ENCODE measurements at regions not wholly inside any gene's neighbourhood (a gene's known extent, or its start where the extent isn't known, plus 50 kb on each side); places are given as distances from the start of the nearest gene placed in this dataset.

- DNase-seq (ENCODE audit: low read depth in 2 of 2), result no peak
Observed at GRCh38 chr3:14307656-14308302, 94.6 kb upstream of the SLC6A6 start.

GRCh38 chr3:14311729-14312128 is 90.7 kb upstream of the SLC6A6 start:
- DNase-seq (ENCODE audit: low read depth in 2 of 2), result no peak

GRCh38 chr3:14312375-14312774 is 90.0 kb upstream of the SLC6A6 start:
- DNase-seq (ENCODE audit: low read depth in 2 of 2), result no peak

- DNase-seq (ENCODE audit: low read depth in 2 of 2), result no peak
Observed at GRCh38 chr3:14317057-14317553, 85.3 kb upstream of the SLC6A6 start.

GRCh38 chr3:14318646-14319045 is 83.8 kb upstream of the SLC6A6 start:
- no peak for DNase-seq (ENCODE audit: low read depth in 2 of 2)

GRCh38 chr3:14319654-14320182 is 82.7 kb upstream of the SLC6A6 start:
- DNase-seq (ENCODE audit: low read depth in 2 of 2), result no peak

GRCh38 chr3:14320219-14320618 is 82.2 kb upstream of the SLC6A6 start:
- no peak for DNase-seq (ENCODE audit: low read depth in 2 of 2)

- DNase-seq (ENCODE audit: low read depth in 2 of 2), result no peak
Observed at GRCh38 chr3:14322001-14322400, 80.4 kb upstream of the SLC6A6 start.

- DNase-seq (ENCODE audit: low read depth in 2 of 2), result no peak
Observed at GRCh38 chr3:14322667-14323295, 79.6 kb upstream of the SLC6A6 start.

- DNase-seq (ENCODE audit: low read depth in 2 of 2), result no peak
Observed at GRCh38 chr3:14323401-14324223, 78.8 kb upstream of the SLC6A6 start.

- no peak for DNase-seq (ENCODE audit: low read depth in 2 of 2)
Observed at GRCh38 chr3:14324224-14324944, 78.0 kb upstream of the SLC6A6 start.

GRCh38 chr3:14328422-14328821 is 74.0 kb upstream of the SLC6A6 start:
- no peak for DNase-seq (ENCODE audit: low read depth in 2 of 2)

- no peak for DNase-seq (ENCODE audit: low read depth in 2 of 2)
Observed at GRCh38 chr3:14329116-14329830, 73.1 kb upstream of the SLC6A6 start.

- DNase-seq (ENCODE audit: low read depth in 2 of 2), result no peak
Observed at GRCh38 chr3:14329842-14330241, 72.6 kb upstream of the SLC6A6 start.

- DNase-seq (ENCODE audit: low read depth in 2 of 2), result no peak
Observed at GRCh38 chr3:14330508-14330907, 71.9 kb upstream of the SLC6A6 start.

GRCh38 chr3:14331251-14331650 is 71.2 kb upstream of the SLC6A6 start:
- DNase-seq (ENCODE audit: low read depth in 2 of 2), result no peak

GRCh38 chr3:14332392-14332791 is 70.0 kb upstream of the SLC6A6 start:
- no peak for DNase-seq (ENCODE audit: low read depth in 2 of 2)

GRCh38 chr3:14333215-14333614 is 69.2 kb upstream of the SLC6A6 start:
- no peak for DNase-seq (ENCODE audit: low read depth in 2 of 2)

- DNase-seq (ENCODE audit: low read depth in 2 of 2), result no peak
Observed at GRCh38 chr3:14333621-14334020, 68.8 kb upstream of the SLC6A6 start.

GRCh38 chr3:14334136-14334535 is 68.3 kb upstream of the SLC6A6 start:
- DNase-seq (ENCODE audit: low read depth in 2 of 2), result no peak

GRCh38 chr3:14334936-14335335 is 67.5 kb upstream of the SLC6A6 start:
- no peak for DNase-seq (ENCODE audit: low read depth in 2 of 2)

Measured in stimulated activated CD8-positive, alpha-beta memory T cell treated with anti-CD3 and anti-CD28 coated beads, Interleukin-15, amount 100 ng/mL, for 4 hours (primary cell).